ENCODE measurements at regions not wholly inside any gene's neighbourhood (a gene's known extent, or its start where the extent isn't known, plus 50 kb on each side); places are given as distances from the start of the nearest gene placed in this dataset.

DNA sequence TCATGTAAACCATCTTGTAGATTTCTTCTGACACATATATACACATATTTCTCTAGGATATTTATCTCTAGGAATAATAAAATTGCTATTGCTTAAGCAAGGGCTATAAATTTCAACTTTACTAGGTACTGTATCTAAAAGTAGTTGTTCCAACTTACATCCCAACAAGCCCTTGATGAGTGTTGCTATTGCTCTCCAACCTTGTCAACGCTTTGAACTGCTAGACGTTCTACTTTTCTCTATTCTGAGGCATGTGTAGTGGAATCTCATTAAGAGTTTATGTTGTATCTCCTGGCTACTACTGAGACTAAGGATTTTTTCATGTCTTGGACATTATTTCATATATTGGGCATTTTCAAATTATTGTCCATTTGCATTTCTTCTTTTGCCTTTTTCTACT, 321.5 kb upstream of the SOX5 start:
- TF ChIP-seq, protein P1, sequence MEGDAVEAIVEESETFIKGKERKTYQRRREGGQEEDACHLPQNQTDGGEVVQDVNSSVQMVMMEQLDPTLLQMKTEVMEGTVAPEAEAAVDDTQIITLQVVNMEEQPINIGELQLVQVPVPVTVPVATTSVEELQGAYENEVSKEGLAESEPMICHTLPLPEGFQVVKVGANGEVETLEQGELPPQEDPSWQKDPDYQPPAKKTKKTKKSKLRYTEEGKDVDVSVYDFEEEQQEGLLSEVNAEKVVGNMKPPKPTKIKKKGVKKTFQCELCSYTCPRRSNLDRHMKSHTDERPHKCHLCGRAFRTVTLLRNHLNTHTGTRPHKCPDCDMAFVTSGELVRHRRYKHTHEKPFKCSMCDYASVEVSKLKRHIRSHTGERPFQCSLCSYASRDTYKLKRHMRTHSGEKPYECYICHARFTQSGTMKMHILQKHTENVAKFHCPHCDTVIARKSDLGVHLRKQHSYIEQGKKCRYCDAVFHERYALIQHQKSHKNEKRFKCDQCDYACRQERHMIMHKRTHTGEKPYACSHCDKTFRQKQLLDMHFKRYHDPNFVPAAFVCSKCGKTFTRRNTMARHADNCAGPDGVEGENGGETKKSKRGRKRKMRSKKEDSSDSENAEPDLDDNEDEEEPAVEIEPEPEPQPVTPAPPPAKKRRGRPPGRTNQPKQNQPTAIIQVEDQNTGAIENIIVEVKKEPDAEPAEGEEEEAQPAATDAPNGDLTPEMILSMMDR (IDR thresholded peaks at IDR 0.05; ENCODE audit: poor library complexity, severe bottlenecking) = no peak
- TF ChIP-seq EZH2 (IDR thresholded peaks at IDR 0.05; ENCODE audit: borderline replicate concordance, insufficient read depth, low read length, poor library complexity, severe bottlenecking) = no peak
- no peak for TF ChIP-seq SMC3 (conservative IDR thresholded peaks at IDR 0.05; ENCODE audit: poor library complexity)
- no peak for TF ChIP-seq TAF1 (IDR thresholded peaks at IDR 0.05; ENCODE audit: low read depth)
- TF ChIP-seq, protein P2, sequence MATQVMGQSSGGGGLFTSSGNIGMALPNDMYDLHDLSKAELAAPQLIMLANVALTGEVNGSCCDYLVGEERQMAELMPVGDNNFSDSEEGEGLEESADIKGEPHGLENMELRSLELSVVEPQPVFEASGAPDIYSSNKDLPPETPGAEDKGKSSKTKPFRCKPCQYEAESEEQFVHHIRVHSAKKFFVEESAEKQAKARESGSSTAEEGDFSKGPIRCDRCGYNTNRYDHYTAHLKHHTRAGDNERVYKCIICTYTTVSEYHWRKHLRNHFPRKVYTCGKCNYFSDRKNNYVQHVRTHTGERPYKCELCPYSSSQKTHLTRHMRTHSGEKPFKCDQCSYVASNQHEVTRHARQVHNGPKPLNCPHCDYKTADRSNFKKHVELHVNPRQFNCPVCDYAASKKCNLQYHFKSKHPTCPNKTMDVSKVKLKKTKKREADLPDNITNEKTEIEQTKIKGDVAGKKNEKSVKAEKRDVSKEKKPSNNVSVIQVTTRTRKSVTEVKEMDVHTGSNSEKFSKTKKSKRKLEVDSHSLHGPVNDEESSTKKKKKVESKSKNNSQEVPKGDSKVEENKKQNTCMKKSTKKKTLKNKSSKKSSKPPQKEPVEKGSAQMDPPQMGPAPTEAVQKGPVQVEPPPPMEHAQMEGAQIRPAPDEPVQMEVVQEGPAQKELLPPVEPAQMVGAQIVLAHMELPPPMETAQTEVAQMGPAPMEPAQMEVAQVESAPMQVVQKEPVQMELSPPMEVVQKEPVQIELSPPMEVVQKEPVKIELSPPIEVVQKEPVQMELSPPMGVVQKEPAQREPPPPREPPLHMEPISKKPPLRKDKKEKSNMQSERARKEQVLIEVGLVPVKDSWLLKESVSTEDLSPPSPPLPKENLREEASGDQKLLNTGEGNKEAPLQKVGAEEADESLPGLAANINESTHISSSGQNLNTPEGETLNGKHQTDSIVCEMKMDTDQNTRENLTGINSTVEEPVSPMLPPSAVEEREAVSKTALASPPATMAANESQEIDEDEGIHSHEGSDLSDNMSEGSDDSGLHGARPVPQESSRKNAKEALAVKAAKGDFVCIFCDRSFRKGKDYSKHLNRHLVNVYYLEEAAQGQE (IDR thresholded peaks at IDR 0.05; ENCODE audit: borderline replicate concordance) = no peak
- no peak for TF ChIP-seq POLR2AphosphoS5 (IDR thresholded peaks at IDR 0.05)
- TF ChIP-seq RAD21 (conservative IDR thresholded peaks at IDR 0.05) = no peak
- TF ChIP-seq EP300 (conservative IDR thresholded peaks at IDR 0.05; ENCODE audit: poor library complexity, severe bottlenecking) = no peak
